ENCODE measurements at regions not wholly inside any gene's neighbourhood (a gene's known extent, or its start where the extent isn't known, plus 50 kb on each side); places are given as distances from the start of the nearest gene placed in this dataset.

- H2AFZ ChIP-seq (ENCODE audit: low read depth, low read length) = no peak overlapping the region
- no peaks in the 10 kb centered on the region for H3K36me3 ChIP-seq (replicated peaks; ENCODE audit: low read depth, low read length)
- H3K27me3 ChIP-seq (ENCODE audit: low read depth, low read length) = no peaks in the 10 kb centered on the region
- no peaks in the 10 kb centered on the region for H3K79me2 ChIP-seq (ENCODE audit: low read length)
- no peak overlapping the region for H3K27ac ChIP-seq (ENCODE audit: low read length)
- no peaks in the 10 kb centered on the region for H3K9me3 ChIP-seq (ENCODE audit: insufficient read depth, low read length)
- TF ChIP-seq EZH2phosphoT487 (IDR thresholded peaks at IDR 0.05; ENCODE audit: low read depth) (no peak), CTCF (IDR thresholded peaks at IDR 0.05; ENCODE audit: low read depth, low read length) (no peak)
- no peak overlapping the region for H3K4me2 ChIP-seq (ENCODE audit: low read length)
- H3K4me1 ChIP-seq (ENCODE audit: low read length) = no peaks in the 10 kb centered on the region
- no peaks in the 10 kb centered on the region for H4K20me1 ChIP-seq (ENCODE audit: insufficient read depth, low read length)
- H3K4me3 ChIP-seq (ENCODE audit: low read length) = no peak overlapping the region
- no peak overlapping the region for H3K9ac ChIP-seq (ENCODE audit: low read length)
These were observed 133.0 kb downstream of the OGFRL1 start for GRCh38 chr6:71421611-71422010.

DNA sequence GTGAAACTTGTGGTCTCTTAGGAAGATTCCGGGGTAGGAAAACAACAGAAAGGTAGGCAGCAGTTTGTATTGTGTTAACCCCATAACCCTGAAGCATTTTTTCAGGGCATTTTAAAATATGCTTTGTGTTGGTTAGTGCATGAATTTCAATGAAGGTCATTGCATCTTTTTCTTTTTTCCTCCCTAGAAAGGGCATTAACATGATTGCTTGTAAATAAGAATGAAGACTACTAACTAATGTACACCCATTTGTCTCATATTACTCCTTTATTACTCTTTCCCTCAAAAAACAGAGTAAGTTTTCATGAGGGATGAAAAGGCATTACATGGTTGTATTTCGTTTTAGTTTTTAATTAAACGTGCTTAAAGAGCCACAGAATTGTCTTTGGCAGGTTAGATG is 141.4 kb downstream of the OGFRL1 start:
- Histone ChIP-seq H3K9me3 (ENCODE audit: insufficient read depth, low read length) (no peaks in the 10 kb centered on the region), H3K9ac (ENCODE audit: low read length) (no peak overlapping the region), H4K20me1 (ENCODE audit: insufficient read depth, low read length) (no peaks in the 10 kb centered on the region), H3K4me1 (ENCODE audit: low read length) (no peaks in the 10 kb centered on the region), H2AFZ (ENCODE audit: low read depth, low read length) (no peak overlapping the region), H3K79me2 (ENCODE audit: low read length) (no peaks in the 10 kb centered on the region), H3K27me3 (ENCODE audit: low read depth, low read length) (0 out of 2 replicates have a peak, but pooled peaks cover 5% of the 10 kb centered on the region), H3K36me3 (replicated peaks; ENCODE audit: low read depth, low read length) (no peaks in the 10 kb centered on the region), H3K4me3 (ENCODE audit: low read length) (no peak overlapping the region), H3K4me2 (ENCODE audit: low read length) (no peak overlapping the region), H3K27ac (ENCODE audit: low read length) (no peak overlapping the region)
- TF ChIP-seq CTCF (IDR thresholded peaks at IDR 0.05; ENCODE audit: low read depth, low read length) (no peak), EZH2phosphoT487 (IDR thresholded peaks at IDR 0.05; ENCODE audit: low read depth) (no peak)

DNA sequence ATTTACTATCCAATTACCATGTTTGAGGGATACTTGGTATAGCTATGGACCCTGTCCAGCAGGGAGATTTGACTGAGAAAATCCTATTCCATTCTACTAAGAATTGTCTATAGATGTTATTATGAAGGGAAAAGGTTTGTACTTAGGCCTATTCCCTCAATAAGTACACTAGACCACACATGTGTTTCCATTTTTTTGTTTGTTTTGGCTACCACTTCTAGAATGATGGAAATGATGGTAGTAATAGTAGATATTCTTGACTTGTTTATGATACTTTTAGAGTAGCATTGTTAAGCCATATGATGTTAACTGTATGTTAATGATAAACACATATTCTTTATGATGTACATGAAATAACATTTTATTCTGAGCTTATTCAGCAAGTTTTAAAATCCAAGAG is 144.8 kb downstream of the OGFRL1 start:
- TF ChIP-seq CTCF (IDR thresholded peaks at IDR 0.05; ENCODE audit: low read depth, low read length) (no peak), EZH2phosphoT487 (IDR thresholded peaks at IDR 0.05; ENCODE audit: low read depth) (no peak)
- H3K9ac ChIP-seq (ENCODE audit: low read length) = no peak overlapping the region
- H3K79me2 ChIP-seq (ENCODE audit: low read length) = no peaks in the 10 kb centered on the region
- H2AFZ ChIP-seq (ENCODE audit: low read depth, low read length) = no peak overlapping the region
- no peaks in the 10 kb centered on the region for H4K20me1 ChIP-seq (ENCODE audit: insufficient read depth, low read length)
- H3K36me3 ChIP-seq (replicated peaks; ENCODE audit: low read depth, low read length) = no peaks in the 10 kb centered on the region
- no peaks in the 10 kb centered on the region for H3K4me1 ChIP-seq (ENCODE audit: low read length)
- H3K27me3 ChIP-seq (ENCODE audit: low read depth, low read length) = no peaks in the 10 kb centered on the region
- no peak overlapping the region for H3K4me2 ChIP-seq (ENCODE audit: low read length)
- no peaks in the 10 kb centered on the region for H3K9me3 ChIP-seq (ENCODE audit: insufficient read depth, low read length)
- H3K4me3 ChIP-seq (ENCODE audit: low read length) = no peak overlapping the region
- no peak overlapping the region for H3K27ac ChIP-seq (ENCODE audit: low read length)

DNA sequence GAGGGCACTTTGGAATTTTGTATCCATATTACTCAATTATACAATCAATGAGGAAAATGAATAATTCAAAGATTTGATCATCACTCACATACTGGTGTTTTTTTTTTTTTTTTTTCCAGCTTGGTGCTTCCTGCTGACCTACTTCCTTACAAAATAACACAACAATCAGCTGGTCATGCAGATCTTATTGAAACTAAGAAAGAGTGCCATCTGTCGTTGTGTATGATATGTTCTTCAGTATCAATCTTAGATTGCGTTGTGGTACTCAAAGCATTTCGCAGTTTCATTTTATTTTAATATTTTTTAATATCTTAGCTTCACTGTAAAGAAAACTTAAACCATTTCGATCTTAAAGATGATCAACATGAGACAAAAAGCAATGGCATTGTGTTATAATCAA is 155.6 kb downstream of the OGFRL1 start:
- no peak overlapping the region for H2AFZ ChIP-seq (ENCODE audit: low read depth, low read length)

More for the DNA sequence above, 155.6 kb downstream of the OGFRL1 start:
- no peaks in the 10 kb centered on the region for H3K27me3 ChIP-seq (ENCODE audit: low read depth, low read length)
- no peak overlapping the region for H3K4me3 ChIP-seq (ENCODE audit: low read length)
- no peak overlapping the region for H3K4me2 ChIP-seq (ENCODE audit: low read length)
- no peaks in the 10 kb centered on the region for H3K36me3 ChIP-seq (replicated peaks; ENCODE audit: low read depth, low read length)
- TF ChIP-seq EZH2phosphoT487 (IDR thresholded peaks at IDR 0.05; ENCODE audit: low read depth) = no peak
- TF ChIP-seq CTCF (IDR thresholded peaks at IDR 0.05; ENCODE audit: low read depth, low read length) = 0 out of 2 replicates have a peak, but pooled peaks have one; percentile 7
- no peaks in the 10 kb centered on the region for H3K79me2 ChIP-seq (ENCODE audit: low read length)
- H3K4me1 ChIP-seq (ENCODE audit: low read length) = peaks cover 4% of the 10 kb centered on the region; the same call in 1 of the 2 replicates
- H4K20me1 ChIP-seq (ENCODE audit: insufficient read depth, low read length) = no peaks in the 10 kb centered on the region
- H3K9me3 ChIP-seq (ENCODE audit: insufficient read depth, low read length) = no peaks in the 10 kb centered on the region; the same call in 1 of the 2 replicates
- no peak overlapping the region for H3K27ac ChIP-seq (ENCODE audit: low read length)
- no peak overlapping the region for H3K9ac ChIP-seq (ENCODE audit: low read length)
